ENCODE measurements at regions not wholly inside any gene's neighbourhood (a gene's known extent, or its start where the extent isn't known, plus 50 kb on each side); places are given as distances from the start of the nearest gene placed in this dataset.
A peak's percentile ranks its signal among the peaks of the same experiment; 100 is the strongest.

- H3K27ac ChIP-seq (ENCODE audit: low read depth): no peak overlapping the region
- H3K9me3 Mint-ChIP-seq: peaks cover 27% of the 10 kb centered on the region
- 0 out of 2 replicates have a peak, but pooled peaks cover 9% of the 10 kb centered on the region for H3K9me2 ChIP-seq (ENCODE audit: insufficient read depth)
- no peak overlapping the region for H3K27ac Mint-ChIP-seq
- ATAC-seq (no peak), DNase-seq (ENCODE audit: low spot score) (peak; percentile 27)
- H3K4me1 Mint-ChIP-seq: no peaks in the 10 kb centered on the region
- no peaks in the 10 kb centered on the region for H3K4me1 ChIP-seq (ENCODE audit: insufficient read depth)
- H2AFZ ChIP-seq: no peak overlapping the region
- no peaks in the 10 kb centered on the region for H3K27me3 Mint-ChIP-seq (ENCODE audit: insufficient read depth, low read depth, poor library complexity)
- H3K79me2 ChIP-seq (replicated peaks; ENCODE audit: insufficient read depth): no peaks in the 10 kb centered on the region
- H3K4me3 Mint-ChIP-seq: no peak overlapping the region
- TF ChIP-seq NANOG (IDR thresholded peaks at IDR 0.05; ENCODE audit: borderline replicate concordance) (no peak), STAT1 (IDR thresholded peaks at IDR 0.05; ENCODE audit: unreplicated experiment) (no peak), JUNB (IDR thresholded peaks at IDR 0.05; ENCODE audit: unreplicated experiment) (no peak), ZNF331 (CRISPR knock-in tag; IDR thresholded peaks at IDR 0.05; ENCODE audit: low read depth) (no peak), REST (IDR thresholded peaks at IDR 0.05; ENCODE audit: unreplicated experiment) (no peak), EZH2 (IDR thresholded peaks at IDR 0.05; ENCODE audit: low read depth, unreplicated experiment) (no peak), CREB1 (CRISPR knock-in tag; IDR thresholded peaks at IDR 0.05; ENCODE audit: low read depth) (no peak), ETS1 (IDR thresholded peaks at IDR 0.05) (no peak), ZNF114 (CRISPR knock-in tag; IDR thresholded peaks at IDR 0.05) (no peak), ZNF462 (CRISPR knock-in tag; IDR thresholded peaks at IDR 0.05) (no peak), CTCF (conservative IDR thresholded peaks at IDR 0.05; ENCODE audit: low read depth in 2 of 2) (no peak)
- H3K4me2 ChIP-seq: no peak overlapping the region
- peaks cover 5% of the 10 kb centered on the region; the same call in 1 of the 2 replicates for H3K36me3 ChIP-seq (ENCODE audit: insufficient read depth)
- no peaks in the 10 kb centered on the region for H4K20me1 ChIP-seq (replicated peaks; ENCODE audit: insufficient read depth)
- no peaks in the 10 kb centered on the region for H3K27me3 ChIP-seq (ENCODE audit: insufficient read depth)
- no peaks in the 10 kb centered on the region for H3F3A ChIP-seq (replicated peaks; ENCODE audit: low read depth)
- H3K36me3 Mint-ChIP-seq (ENCODE audit: low read depth): peaks cover 14% of the 10 kb centered on the region; the same call in 2 of the 3 replicates
- H3K4me3 ChIP-seq: no peak overlapping the region
These were observed 292.0 kb upstream of the ARID1B start for GRCh38 chr6:156485150-156485549.

Measured in GM23338 (cell line).